ENCODE measurements at regions not wholly inside any gene's neighbourhood (a gene's known extent, or its start where the extent isn't known, plus 50 kb on each side); places are given as distances from the start of the nearest gene placed in this dataset.
A peak's percentile ranks its signal among the peaks of the same experiment; 100 is the strongest.
"Not testable (repeated sequence)": the region's sequence is repeated elsewhere in the genome, so short reads cannot be mapped to it uniquely, and the experiment has no call there.

DNA sequence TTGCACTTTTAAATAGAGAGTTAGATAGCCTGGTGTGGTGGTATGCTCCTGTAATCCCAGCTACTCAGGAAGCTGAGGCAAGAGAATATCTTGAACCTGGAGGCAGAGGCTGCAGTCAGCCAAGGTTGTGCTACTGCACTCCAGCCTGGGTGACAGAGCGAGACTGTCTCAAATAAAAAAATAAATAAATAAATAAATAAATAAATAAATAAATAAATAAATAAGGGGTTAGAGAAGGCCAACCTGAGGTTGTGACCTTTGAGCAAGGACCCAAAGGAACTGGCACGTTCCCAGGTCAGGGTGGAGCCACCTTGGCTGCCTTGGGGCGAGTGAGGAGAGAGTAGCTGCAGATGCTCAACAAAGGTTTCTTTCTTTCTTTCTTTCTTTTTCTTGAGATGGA lies 65.3 kb upstream of the TENM4 start:
- H3K27me3 ChIP-seq (ENCODE audit: control insufficient read depth, insufficient read depth, low read length, poor library complexity, severe bottlenecking) = no peaks in the 10 kb centered on the region
- DNase-seq = no peak
- TF ChIP-seq, protein P1, sequence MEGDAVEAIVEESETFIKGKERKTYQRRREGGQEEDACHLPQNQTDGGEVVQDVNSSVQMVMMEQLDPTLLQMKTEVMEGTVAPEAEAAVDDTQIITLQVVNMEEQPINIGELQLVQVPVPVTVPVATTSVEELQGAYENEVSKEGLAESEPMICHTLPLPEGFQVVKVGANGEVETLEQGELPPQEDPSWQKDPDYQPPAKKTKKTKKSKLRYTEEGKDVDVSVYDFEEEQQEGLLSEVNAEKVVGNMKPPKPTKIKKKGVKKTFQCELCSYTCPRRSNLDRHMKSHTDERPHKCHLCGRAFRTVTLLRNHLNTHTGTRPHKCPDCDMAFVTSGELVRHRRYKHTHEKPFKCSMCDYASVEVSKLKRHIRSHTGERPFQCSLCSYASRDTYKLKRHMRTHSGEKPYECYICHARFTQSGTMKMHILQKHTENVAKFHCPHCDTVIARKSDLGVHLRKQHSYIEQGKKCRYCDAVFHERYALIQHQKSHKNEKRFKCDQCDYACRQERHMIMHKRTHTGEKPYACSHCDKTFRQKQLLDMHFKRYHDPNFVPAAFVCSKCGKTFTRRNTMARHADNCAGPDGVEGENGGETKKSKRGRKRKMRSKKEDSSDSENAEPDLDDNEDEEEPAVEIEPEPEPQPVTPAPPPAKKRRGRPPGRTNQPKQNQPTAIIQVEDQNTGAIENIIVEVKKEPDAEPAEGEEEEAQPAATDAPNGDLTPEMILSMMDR (conservative IDR thresholded peaks at IDR 0.05) = no peak
- peaks cover 20% of the 10 kb centered on the region for H3K4me1 ChIP-seq (ENCODE audit: control insufficient read depth, insufficient read depth, low read length)
- no peaks in the 10 kb centered on the region for H3K9me3 ChIP-seq (ENCODE audit: control insufficient read depth, low read length)
- no peak overlapping the region for H3K27ac Mint-ChIP-seq
- no peaks in the 10 kb centered on the region for H3K9me3 Mint-ChIP-seq
- H3K4me3 Mint-ChIP-seq = no peak overlapping the region
- H3K27ac ChIP-seq (ENCODE audit: low read depth, low read length) = no peak overlapping the region
- H3K9ac ChIP-seq (ENCODE audit: extremely low read depth, low read length, poor library complexity, severe bottlenecking) = no peak overlapping the region
- H3K27me3 Mint-ChIP-seq (ENCODE audit: insufficient read depth) = no peaks in the 10 kb centered on the region
- H3K36me3 ChIP-seq (ENCODE audit: control insufficient read depth, insufficient read depth, low read length) = no peaks in the 10 kb centered on the region
- H3K4me1 Mint-ChIP-seq = peaks cover 47% of the 10 kb centered on the region
- H3K36me3 Mint-ChIP-seq (ENCODE audit: low read depth) = no peaks in the 10 kb centered on the region
- no peak overlapping the region for H3K4me3 ChIP-seq (ENCODE audit: low read length)
- WGBS, 2 experiments (ENCODE audit: insufficient coverage in 1 of 2, insufficient read length in 1 of 2) = 86 to 100% methylated on average over 1 to 2 of the region's 3 CpGs

DNA sequence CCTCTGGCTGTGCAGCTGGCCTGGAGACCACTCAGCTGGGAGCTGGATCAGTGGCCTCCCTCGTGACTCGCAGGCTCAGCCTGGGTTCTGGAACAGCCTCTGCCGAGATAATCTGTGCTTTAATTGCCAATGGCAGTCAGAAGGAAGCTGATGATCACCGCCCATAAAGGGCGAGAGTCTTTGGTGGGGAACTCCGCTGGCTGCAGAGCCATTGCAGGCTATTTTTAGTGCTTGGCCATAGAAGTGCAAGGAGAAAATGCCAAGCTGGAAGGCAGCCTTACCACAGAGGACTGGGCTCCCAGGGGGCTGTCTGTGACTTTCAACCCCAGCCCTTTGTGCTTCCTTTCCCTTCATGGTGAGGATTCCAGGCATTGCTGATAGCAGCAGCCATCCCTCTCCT lies 62.2 kb upstream of the TENM4 start:
- Mint-ChIP-seq H3K27me3 (ENCODE audit: insufficient read depth) (no peaks in the 10 kb centered on the region), H3K4me1 (peaks cover 38% of the 10 kb centered on the region), H3K27ac (no peak overlapping the region), H3K9me3 (peaks cover 18% of the 10 kb centered on the region), H3K36me3 (ENCODE audit: low read depth) (no peaks in the 10 kb centered on the region), H3K4me3 (no peak overlapping the region)
- Histone ChIP-seq H3K9me3 (ENCODE audit: control insufficient read depth, low read length) (no peaks in the 10 kb centered on the region), H3K27me3 (ENCODE audit: control insufficient read depth, insufficient read depth, low read length, poor library complexity, severe bottlenecking) (no peaks in the 10 kb centered on the region), H3K4me1 (ENCODE audit: control insufficient read depth, insufficient read depth, low read length) (peaks cover 19% of the 10 kb centered on the region), H3K27ac (ENCODE audit: low read depth, low read length) (no peak overlapping the region), H3K4me3 (ENCODE audit: low read length) (no peak overlapping the region), H3K9ac (ENCODE audit: extremely low read depth, low read length, poor library complexity, severe bottlenecking) (no peak overlapping the region), H3K36me3 (ENCODE audit: control insufficient read depth, insufficient read depth, low read length) (no peaks in the 10 kb centered on the region)
- whole genome bisulfite sequencing, 2 experiments (ENCODE audit: insufficient coverage in 1 of 2, insufficient read length in 1 of 2) = 86 to 88% methylated on average over 6 of the region's 6 CpGs
- TF ChIP-seq, protein P1 (conservative IDR thresholded peaks at IDR 0.05) = no peak
- peak; percentile 69 for DNase-seq

DNA sequence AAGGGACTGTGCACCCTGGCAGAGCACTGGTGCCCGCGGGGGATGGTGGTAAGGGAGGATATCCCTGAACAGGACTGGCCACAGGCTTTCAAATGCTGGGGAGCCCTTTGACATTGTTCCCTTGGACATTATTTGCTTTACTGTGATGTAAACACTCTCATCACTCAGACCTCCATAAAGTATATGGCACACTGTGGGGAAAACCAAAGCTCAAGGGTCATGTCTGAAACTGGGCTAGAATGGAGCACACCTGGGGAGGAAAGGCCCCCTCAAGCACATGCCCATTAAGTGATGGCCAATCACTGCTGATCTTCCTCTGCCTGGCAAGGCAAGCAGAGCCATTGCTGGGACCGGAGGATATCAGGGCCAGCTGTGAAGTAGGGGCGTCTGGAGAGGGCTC lies 60.9 kb upstream of the TENM4 start:
- Mint-ChIP-seq H3K36me3 (ENCODE audit: low read depth) (no peaks in the 10 kb centered on the region), H3K27me3 (ENCODE audit: insufficient read depth) (no peaks in the 10 kb centered on the region), H3K27ac (no peak overlapping the region), H3K9me3 (peaks cover 27% of the 10 kb centered on the region), H3K4me3 (no peak overlapping the region), H3K4me1 (peaks cover 26% of the 10 kb centered on the region)
- TF ChIP-seq, protein P1 (conservative IDR thresholded peaks at IDR 0.05) = no peak
- H3K4me3 ChIP-seq (ENCODE audit: low read length) = no peak overlapping the region
- no peak overlapping the region for H3K27ac ChIP-seq (ENCODE audit: low read depth, low read length)
- no peak overlapping the region for H3K9ac ChIP-seq (ENCODE audit: extremely low read depth, low read length, poor library complexity, severe bottlenecking)
- DNase-seq = no peak
- peaks cover 7% of the 10 kb centered on the region for H3K9me3 ChIP-seq (ENCODE audit: control insufficient read depth, low read length)
- H3K4me1 ChIP-seq (ENCODE audit: control insufficient read depth, insufficient read depth, low read length) = peaks cover 10% of the 10 kb centered on the region
- WGBS, 2 experiments (ENCODE audit: insufficient coverage in 1 of 2, insufficient read length in 1 of 2) = 75 to 83% methylated on average over 4 of the region's 4 CpGs
- no peaks in the 10 kb centered on the region for H3K27me3 ChIP-seq (ENCODE audit: control insufficient read depth, insufficient read depth, low read length, poor library complexity, severe bottlenecking)
- H3K36me3 ChIP-seq (ENCODE audit: control insufficient read depth, insufficient read depth, low read length) = no peaks in the 10 kb centered on the region

DNA sequence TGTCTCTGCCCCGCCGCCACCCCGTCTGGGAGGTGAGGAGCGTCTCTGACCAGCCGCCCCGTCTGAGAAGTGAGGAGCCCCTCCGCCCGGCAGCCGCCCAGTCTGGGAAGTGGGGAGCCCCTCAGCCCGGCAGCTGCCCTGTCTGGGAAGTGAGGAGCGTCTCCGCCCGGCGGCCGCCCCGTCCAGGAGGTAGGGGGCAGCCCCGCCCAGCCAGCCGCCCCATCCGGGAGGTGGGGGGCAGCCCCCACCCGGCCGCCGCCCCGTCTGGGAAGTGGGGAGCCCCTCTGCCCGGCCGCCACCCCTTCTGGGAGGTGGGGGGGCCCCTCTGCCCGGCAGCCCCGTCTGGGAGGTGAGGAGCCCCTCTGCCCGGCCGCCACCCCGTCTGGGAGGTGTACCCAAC lies 59.1 kb upstream of the TENM4 start:
- H3K4me3 Mint-ChIP-seq; H3K4me1 ChIP-seq (ENCODE audit: control insufficient read depth, insufficient read depth, low read length); H3K36me3 Mint-ChIP-seq (ENCODE audit: low read depth); DNase-seq; H3K9me3 ChIP-seq (ENCODE audit: control insufficient read depth, low read length); H3K9ac ChIP-seq (ENCODE audit: extremely low read depth, low read length, poor library complexity, severe bottlenecking); H3K27me3 ChIP-seq (ENCODE audit: control insufficient read depth, insufficient read depth, low read length, poor library complexity, severe bottlenecking); H3K27me3 Mint-ChIP-seq (ENCODE audit: insufficient read depth); H3K36me3 ChIP-seq (ENCODE audit: control insufficient read depth, insufficient read depth, low read length); H3K27ac ChIP-seq (ENCODE audit: low read depth, low read length); H3K27ac Mint-ChIP-seq; H3K4me3 ChIP-seq (ENCODE audit: low read length): not testable (repeated sequence)
- WGBS, 2 experiments (ENCODE audit: insufficient coverage in 1 of 2, insufficient read length in 1 of 2) = 95 to 97% methylated on average over 6 to 29 of the region's 30 CpGs
- Mint-ChIP-seq H3K9me3 (peaks cover 27% of the 10 kb centered on the region), H3K4me1 (peaks cover 13% of the 10 kb centered on the region)

Measured in endodermal cell (in vitro differentiated cells).